ENCODE measurements at regions not wholly inside any gene's neighbourhood (a gene's known extent, or its start where the extent isn't known, plus 50 kb on each side); places are given as distances from the start of the nearest gene placed in this dataset.

DNA sequence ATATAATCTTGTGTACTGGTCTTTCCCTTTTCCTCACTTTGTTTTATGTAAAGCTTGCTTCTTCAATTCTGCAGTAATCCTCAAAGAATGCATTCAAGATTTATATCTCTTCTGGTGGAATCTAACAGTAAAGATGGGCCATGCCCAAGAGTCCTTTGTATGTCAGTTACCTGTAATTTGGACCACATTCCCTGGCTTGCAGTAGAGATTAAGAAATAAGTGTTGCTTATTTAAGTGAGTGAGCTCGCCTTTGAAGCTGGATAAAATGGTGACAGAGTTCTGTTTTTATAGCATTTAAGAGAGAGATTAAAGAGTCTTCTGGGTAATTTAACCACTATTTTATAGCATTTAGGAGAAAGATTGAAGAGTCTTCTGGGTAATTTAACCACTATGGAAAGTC, 262.1 kb upstream of the ATP2B1 start:
- no peak for DNase-seq

DNA sequence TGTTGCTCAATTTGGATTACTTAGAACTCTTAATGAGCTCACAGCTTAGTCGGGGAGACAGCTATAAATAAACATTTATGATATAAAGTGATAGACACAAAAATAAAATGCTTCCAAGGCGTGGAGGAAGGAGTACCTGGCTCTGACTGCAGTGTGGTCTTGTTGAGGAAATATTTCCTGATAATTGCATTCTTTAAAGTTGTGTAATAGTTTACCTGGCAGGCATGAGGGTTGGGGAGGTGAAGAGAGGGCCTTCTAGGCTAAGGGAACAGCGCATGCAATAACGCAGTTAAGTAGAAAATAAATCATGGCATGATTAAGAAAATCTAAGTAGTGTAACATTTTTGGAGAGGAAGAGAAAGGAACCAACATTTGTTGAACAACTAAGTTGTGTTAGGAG, 260.5 kb upstream of the ATP2B1 start:
- DNase-seq = no peak

DNA sequence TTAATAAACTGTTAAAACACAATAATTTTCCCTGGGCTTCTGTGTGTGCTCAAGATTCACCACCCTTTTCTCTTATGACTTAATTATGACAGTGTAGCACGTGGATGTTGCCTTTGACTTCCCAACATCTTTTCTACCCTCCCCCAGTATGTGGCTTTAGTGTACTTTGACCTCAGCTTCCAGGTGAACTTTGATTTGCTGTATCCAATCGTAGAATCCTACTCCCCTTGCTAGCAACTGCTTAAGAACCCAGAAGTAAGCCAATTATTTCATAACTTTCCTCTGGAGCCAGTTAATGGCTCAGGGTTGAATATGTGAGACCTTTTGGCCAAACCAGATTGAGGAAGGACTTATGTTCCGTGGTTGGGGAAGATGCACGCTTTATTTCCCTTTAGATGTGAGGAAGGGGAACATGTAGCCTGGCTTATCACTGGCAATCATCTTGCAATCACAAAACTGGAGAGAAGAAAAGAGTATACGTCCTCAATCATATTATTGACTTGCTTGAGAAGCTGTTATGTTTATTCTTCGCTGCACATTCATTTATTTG, 259.6 kb upstream of the ATP2B1 start:
- no peak for DNase-seq

DNA sequence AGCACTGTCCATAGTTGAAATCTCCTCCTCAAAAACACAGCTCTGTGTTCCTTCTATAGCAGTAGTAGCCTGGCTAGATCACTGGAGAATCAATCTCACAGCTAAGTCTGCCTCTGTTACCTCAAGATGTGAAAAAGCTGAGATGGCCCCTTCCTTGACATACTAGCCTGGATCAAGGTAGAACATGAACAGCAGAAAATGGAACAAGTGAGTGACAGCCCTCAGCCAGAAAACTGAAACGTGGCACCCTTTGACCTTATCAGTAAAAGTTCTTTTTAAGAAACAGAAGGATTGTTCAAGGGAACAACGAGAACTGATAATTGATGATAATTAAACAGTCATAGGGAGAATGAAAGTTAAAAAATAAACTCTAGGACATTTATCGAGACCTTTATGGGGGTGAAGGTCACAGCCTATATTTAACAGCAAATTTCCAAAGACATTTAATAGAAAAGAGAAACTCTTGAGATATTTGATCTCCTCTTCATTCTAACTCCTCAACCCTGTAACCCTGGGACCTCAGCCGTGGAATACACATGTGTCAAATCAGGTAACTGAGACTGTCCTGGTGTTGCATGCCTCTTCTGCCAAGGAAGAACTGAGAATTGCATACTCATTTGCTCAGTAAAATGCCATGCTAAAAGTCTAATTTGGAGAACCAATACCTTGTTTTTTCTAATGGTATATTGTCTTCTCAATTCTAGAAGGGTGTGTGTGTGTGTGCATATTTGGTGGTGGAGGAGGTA, 258.0 kb upstream of the ATP2B1 start:
- no peak for DNase-seq

DNA sequence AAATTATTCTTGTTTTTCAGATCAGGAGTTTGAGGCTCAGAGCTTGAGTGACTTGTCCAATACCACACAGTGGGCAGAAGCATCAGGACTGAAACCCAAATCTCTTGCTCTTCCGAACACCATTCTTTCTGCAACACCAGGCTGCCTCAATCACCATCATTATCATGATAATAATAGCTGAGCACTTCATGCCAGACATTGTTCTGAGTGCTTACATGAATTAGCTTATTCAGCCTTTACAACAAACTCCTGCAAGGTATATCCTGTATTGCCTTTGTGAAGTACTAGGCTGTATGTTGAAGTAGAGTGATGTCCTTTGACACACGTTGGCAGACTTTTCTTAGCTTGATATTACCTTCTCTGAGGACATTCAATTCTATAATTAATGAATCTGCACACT, 257.4 kb upstream of the ATP2B1 start:
- DNase-seq = no peak

DNA sequence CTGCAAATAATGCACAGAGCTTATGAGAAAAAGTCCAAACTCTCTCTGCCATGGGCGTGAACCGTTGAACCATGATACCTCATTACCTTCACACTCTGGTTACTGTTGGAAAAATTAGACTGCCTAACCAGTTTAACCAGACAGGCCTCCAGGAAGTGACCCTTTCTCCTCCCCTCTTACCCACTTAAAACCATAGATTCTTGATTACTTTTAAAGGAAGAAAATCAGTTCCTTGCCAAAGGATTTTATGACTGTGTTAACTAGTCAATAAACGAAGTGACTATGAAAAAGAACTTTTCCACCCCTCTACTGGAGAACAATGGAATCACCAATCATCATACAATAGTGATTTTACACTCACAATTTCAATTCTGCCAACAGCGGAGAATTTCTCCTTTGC, 254.0 kb upstream of the ATP2B1 start:
- DNase-seq = no peak

DNA sequence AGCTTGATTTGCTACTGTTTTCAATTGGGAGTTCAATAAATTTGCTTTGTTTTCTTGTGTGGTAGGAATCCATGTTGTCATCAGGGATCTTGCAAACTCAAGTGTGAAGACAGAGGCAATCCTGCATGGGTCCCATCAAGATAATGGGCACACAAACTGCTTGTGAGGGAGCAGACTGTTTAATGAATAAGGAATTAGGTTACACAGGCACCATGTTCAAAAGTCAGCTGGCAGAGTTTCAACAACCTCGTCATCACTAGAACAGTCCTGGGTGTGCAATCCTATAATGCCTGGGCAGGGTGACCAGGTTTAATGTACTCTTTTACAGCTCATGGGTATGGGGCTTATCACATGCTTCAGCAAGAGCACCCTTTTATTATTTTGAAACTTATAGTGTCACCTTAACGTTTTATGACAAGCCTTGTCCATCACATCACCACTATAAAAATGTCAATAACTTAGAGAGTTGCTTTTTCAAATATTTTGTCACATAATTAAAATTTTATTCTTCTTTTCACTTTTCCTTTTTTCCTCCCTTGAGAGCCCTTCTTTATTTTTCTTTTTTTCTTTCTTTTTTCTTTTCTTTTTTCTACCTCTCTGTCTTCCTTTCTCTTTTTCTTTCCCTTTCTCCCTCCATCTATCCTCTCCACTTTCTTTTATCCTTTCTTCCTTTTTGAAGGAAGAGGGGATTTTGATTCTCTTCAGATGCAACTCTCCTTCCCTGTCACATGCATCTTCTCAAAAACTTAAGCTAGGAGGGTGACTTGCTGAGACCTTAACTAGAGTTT, 252.2 kb upstream of the ATP2B1 start:
- DNase-seq = no peak

DNA sequence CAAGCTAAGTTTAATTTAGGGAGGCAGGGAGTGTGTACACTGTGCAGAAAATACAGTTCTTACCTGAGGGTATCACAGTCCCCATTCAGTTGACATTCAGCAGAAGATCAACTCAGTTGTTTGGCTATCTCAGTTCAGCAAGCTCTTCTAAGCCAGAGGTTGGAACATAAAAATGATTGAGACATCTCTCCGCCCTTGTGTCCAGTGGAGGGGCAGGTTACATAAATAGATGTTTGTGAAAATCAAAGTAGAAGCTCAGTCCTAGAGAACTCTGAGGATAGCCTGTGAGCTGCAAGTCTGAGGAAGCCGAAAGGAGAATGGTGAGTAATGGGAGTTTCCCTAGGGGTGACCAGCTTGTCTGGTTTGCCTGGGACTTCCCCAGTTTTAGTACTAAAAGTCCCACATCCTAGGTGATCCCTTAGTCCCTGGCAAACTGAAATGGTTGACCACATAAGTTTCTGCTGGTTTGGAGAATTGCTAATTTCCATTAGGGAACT, 251.4 kb upstream of the ATP2B1 start:
- DNase-seq = no peak

DNA sequence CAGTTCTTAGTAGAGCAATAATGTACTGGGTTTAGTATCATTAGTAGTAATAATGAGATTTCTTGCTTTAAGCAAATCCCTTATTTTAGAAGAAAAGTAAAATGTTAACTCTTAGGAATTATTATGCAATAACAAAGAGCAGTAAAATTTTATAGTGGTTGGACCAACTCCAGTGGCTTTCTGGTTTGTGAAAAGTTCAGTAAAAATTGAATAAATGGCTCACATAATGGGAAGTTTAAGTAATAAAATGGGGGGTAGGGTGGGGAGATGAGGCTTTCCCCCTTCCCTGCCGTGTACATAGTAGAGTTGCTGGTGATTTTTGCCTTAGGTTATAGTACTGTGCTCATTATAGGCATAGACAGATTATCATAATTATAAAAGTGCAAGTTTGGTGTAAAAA, 250.5 kb upstream of the ATP2B1 start:
- DNase-seq = no peak

DNA sequence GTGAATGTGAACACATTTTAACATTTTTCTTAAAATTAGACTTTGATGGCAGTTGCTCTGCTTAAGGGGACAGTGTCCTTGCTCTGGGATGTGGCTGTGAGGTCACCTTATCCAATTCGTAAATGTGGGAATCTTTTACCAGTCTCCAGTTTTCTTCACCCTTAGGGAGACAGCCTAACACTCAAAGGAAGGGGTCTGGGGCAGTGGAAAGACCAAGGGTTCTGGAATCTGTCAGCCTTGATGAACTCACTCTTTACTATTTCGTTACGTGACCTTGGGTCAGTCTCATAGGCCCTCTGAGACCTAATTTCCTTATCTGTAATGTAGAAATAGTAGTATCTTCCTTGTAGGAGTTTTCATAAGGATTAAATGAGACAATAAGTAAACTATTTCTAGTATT, 245.6 kb upstream of the ATP2B1 start:
- no peak for DNase-seq

DNA sequence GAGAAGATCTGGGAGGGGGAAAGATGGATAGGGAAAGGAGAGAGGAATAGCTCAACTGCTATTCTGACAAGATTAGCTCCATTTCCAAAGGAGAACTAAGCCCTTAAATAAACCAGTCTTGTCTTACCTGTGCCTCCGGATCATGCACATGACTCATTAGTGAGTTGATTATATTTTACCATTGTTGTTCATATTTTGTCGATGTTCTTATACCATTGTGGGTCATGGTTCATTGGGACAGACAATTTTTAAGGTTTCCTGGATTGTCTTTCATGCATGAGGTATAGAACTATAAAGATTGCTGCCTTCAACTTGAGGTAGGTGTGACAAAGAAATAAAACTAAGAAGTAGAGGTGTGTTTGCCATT, 243.0 kb upstream of the ATP2B1 start:
- DNase-seq = no peak

DNA sequence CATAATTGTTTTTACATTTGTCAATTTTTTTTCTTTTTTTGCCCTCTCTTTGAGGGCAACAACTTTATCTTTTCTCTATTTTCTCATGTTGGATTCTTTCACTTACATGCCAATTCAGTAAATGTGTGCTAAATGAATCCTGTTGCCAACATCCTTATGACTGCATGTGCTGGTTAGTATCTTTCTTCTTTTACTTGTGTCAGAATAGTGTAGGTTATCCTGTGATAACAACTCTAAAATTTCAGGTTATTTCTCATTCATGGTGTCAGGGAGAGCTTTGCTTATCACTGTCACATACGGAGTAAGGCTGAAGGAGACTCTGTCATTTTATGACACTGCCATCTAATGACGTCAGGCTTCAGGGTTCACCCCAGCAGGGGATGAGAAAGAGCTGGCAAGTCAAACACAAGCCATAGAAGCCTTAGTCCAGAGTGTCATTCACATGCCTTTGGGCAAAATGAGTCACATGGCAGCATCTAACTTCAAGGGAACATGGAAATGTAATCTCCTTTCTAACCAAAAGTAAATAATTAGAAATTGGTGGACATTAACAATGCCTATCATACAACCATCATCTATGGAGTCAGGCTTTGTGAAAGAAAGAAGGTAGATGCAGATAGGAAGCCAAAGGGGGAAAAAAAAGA, 242.5 kb upstream of the ATP2B1 start:
- no peak for DNase-seq

DNA sequence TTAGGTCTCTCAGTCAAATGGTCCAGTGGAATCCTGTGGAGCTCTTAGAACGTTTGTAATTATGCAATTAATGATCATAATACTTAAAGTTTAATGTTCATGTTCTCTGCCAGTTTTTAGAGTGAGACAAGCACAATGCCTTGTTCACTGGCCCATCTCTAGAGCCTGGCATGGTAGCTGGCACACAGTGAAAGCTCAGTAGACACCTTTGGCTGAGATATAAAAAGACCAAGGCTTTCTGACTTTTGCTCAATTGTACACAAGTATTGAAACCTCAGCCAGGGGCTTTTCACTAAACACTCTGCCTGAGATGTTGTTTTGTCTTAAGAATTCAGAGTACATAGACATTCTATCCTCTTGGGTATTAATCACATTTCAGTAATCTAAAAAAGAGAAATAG, 241.8 kb upstream of the ATP2B1 start:
- no peak for DNase-seq

DNA sequence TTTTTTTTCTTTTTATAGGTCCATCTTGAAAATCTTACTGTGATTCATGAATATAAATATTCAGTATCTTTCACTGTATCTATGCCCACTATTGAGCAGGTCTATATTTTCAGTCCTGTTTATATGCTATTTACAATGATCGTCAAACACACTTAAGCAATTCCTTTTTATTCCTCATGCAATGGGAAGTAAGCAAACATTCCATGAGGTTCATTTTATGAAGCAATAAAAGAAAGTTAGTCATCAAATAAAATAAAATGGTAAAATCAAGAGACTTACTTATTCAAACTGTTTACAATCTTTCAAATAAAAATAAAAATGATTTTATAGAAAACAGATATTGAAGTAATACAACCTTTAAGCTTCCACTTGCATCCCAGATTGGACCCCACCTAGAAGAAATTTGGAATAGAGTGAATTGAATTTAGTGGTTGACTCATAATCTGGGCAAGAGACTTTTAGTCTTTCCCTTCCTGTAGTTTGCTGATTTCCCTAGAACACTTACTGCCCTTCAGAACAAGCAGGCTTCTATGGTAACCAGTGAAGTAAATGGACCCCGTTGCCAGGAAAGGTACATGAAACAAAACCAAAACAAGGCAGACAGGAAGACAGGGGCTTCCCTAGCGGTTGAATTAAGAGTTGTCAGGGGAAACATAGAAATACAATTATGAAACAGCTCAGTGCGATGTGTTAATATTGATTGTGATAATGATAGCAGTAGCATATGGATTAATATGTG, 241.0 kb upstream of the ATP2B1 start:
- no peak for DNase-seq

DNA sequence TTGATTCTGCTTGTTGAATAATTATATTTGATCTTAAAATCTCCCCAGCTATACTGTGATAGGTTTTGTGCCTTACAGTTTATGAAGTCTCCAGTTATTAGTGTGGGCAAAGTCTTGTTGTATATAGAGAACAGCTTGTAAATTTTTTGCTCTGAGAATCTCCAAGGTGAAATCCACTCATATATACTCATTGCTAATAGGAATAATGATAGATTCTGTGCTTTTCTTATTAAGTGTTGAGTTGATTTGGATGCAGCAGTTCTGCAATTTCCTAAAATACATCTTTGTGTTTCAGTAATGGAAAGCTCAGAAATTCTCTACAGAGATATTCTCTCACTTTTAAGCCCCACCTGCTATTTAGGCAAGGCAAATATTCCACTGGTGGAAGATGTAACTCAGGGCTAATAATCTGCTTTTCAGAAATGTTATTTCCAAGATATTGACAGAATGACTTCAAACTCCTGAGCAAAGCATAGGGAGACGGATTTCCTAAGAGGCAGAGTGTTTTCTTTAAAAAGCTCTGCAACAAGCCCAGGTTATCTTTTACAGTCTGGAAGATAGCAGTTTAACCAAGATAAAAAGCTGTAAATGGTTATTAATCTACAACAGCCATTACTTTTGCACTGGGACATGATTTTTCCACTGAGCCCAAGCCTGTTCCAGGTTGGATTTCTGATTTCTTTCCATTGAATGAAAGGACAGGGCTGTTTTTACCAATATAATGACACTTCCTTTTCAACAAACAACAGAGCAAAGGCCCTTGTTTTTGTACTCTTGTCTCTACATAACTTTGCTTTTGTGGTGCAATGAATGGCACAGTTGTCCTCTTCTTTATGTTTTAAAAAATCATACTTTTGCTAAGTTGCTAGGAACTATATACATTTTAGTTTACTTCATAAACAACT, 239.9 kb upstream of the ATP2B1 start:
- DNase-seq = no peak

DNA sequence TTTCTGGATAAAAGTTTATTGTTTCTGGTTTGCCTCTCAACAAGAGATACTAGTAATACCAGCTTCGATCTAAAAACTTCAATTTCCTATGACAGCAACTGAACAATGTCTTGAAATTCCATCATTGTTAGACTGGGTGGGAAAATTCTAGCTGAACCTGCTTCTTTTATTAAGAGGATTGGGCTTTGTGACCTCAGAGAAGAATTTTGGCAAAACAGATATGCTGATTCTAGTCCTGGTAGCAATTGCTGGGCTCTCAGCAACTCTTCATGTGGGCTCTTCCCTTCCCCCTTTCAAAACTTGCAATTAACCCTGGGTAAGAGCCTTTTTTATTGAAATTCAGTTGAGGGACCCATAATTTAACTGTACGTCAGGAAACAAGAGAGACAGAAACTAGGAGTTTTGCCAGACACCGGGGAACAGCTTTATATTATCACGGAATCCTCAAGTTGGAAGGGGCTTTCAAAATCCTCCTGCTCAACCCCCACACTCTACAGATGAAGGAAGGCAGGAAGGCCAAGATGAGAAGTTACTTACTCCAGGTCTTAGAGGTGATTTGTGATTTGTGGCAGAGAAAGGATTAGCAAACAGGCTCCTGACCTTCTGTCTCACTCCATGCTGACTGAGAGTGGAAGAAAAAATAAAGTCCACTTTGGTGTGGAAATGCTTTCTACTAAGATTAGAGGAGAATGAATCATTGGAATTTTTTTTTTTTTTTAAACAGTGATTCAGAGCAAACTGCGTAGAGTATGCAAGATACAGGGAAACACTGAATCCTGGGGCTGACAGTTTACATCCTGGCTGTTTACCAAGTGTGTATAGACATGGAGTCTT, 239.0 kb upstream of the ATP2B1 start:
- DNase-seq = no peak

DNA sequence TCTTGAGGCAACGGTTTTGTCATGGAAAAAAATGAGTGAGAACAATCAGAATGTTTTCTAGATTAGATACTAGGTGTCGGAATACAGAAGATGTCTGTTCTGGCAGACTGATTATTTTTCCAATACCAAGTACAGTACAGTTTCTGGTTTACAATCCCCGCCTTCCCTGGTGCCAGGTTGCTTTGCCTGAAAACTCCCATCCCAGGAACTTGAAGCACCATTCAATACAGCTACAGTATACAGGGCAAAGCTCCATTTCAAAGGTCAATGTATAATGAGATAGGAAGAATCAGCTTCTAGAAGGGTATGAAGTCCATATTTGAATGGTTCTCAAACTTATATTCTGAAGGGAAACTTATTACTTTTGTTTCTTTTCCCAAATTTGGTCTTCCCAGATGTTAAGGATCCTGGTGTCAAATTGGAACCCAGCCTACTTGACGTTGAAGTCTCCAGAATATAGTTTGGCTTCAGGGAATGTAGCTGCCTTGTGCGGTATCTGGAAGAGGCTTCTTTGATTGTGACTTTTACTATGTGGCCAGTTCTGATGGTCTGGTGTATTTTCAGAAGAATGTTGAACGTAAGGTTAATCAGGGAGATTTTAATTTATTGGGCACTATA, 238.0 kb upstream of the ATP2B1 start:
- no peak for DNase-seq

DNA sequence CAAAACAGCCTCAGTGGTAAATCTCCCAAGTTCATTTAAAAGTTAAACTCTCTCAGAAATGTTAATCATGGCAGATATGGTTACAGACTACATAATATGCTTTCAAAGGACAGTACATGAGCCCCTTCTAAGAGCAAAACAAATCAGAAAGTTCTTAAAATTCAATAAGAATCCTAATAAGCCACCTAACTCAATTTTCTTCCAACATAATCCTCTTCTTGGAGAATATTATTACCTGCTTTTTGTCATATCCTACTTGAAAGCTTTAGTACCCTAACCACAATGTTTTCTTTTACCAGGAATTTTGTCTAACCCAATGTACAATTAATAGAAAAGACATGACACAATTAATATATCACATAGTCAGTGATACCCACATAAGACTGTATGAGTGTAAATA, 236.5 kb upstream of the ATP2B1 start:
- DNase-seq = no peak

DNA sequence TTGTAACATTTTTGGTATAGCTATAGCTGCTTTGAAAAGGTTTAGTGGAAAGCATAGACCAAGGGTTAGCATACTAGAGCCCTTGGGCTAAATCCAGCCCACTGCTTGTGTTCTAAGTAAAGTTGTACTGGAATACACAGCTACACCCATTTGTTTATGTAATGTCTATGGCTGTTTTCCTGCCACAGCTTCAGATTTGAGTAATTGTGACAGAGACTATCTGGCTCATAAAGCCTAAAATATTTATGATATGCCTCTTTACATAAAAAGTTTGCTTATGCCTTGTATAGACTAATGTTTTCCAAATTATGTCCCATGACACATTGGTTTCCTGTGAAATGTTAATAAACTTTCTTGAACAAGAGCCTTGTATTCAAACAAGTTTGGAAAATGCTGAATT, 234.8 kb upstream of the ATP2B1 start:
- DNase-seq = no peak

DNA sequence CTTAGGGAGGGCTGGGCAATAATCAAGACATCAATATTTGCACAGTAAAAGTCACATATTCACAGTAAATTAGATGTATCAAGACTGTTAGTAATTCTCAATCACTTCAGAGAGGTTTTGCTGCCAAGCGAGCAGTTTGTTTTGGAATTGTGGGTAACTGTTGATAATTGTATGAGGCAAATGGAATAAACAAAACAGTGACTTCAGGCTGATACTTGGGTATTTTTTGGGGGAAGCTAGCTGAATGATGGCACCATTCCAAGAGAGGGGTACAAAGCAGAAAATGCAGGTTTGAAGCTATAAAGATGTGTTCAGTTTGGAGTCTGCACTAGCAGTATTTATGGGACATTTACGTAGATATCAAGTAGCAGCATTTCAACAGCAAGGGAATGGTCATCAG, 232.8 kb upstream of the ATP2B1 start:
- DNase-seq = no peak
